DMS53 (cell line): ENCODE measurements at regions not wholly inside any gene's neighbourhood (a gene's known extent, or its start where the extent isn't known, plus 50 kb on each side); places are given as distances from the start of the nearest gene placed in this dataset.
A peak's percentile ranks its signal among the peaks of the same experiment; 100 is the strongest.
"Not testable (repeated sequence)": the region's sequence is repeated elsewhere in the genome, so short reads cannot be mapped to it uniquely, and the experiment has no call there.

Experiments
- DNase-seq: peaks from one replicate; lab custom pipeline; 2025; lab: John Stamatoyannopoulos, UW

DNA sequence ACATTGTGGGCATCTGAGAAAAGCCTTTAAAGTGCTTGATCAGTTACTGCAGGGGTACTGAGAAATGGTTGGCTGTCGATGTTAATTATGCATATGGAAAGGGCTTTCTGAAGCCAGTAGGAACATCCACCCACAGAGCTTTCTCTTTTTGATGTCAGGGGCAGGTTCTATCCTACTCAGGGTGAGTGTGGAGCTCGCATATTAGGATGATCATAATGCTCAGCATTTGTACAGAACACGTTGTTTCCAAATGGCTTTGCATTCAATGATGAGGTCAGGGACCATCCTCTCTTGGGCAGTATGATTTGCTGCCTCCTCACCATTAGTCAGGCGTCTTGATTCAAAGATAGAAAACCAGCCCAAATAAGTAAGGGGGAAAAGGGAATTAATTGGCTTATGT is 141.9 kb downstream of the HMHB1 start:
- no peak for DNase-seq

DNA sequence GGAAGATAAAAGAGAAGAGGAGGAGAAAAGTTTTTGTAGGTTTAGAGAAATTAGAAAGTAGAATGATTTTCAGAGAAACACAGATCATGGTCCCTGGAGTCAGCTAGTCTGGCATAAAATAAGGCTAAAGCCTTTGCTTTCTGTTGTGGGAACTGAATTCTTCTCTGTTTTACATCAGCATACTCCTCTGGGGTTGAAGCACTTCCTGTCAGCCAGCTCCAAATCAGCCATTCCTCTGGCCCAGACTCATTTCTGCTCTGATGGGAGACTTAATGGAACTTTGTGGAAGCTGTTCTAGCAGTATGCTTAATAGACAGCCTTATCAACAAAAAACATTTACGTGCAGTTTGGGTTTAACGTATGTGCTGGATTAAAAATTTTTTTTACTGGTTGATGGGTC is 143.2 kb downstream of the HMHB1 start:
- DNase-seq, result no peak

DNA sequence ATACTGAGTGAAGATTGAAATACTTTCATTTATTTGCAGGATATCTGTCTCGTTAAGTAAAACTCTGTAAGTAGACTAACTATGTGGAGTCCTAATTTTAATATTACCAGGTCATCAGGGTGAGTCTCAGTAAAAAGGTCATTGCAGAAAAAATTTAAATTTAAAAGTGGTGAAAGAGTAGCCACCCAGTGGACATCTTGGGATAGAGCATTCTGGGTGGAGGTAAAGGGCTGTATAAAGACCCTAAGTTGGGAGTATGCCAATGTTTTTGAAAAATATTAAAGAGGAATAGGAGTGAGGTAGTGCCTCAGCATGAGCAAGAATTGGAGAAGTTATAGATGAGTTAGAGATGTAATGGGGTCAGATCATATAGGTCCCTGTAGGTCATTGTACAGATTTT is 145.5 kb downstream of the HMHB1 start:
- DNase-seq, result peak; percentile 27

DNA sequence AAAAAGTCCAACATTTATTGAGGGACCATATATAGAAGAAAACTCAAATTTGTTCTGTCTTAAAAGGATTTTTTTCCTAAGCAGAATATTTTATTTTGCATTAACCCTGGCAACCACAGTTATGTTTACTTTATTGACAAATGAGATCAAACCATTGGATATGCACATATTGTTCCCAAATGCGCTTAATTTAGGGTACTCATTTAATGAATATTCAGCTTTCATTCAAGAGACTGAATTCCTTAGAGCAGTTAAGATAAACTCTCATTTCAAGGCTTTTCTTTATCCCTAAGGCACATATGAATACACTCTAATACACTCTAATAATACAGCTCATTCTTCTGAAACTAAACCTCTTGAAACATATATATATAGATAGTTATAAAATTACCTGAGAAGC is 150.2 kb downstream of the HMHB1 start:
- no peak for DNase-seq

DNA sequence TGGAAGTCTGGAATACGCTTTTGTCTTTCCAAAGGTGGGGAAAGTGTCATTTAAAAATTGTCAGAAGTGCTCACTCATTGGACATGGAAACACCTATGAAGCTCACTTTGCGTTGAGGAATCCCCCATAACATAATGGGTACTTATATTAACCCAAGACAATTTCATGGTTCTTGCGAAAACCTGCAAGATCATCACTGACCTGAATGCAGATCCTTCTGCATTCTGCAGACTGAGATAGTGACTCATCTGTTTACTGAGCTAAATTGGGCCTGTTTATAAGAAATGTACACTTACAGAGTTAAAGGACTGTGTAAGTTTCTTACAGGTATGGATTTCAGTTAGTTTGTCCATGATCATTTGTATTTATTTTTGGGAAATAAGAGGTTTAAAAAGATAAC is 153.0 kb downstream of the HMHB1 start:
- peak; percentile 20 for DNase-seq

DNA sequence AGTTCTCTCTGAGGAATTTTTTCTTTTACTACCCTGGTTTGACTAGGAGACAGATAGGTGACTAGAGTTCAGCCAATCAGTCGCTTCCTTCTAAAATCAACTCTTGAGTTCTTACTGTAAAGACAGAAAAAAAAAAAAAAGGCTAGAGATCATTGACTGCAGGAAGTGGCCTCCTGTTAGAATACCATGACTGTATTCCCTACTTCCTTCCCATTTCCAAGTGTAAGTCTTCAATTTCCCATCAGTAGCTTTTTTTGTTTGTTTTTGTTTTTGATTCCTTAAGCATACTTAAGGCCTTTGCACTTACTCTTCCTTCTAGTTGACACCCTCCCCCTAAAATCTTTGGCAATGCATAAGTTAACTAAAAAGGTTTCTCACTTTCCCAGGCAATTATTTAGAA is 154.3 kb downstream of the HMHB1 start:
- peak; percentile 12 for DNase-seq

DNA sequence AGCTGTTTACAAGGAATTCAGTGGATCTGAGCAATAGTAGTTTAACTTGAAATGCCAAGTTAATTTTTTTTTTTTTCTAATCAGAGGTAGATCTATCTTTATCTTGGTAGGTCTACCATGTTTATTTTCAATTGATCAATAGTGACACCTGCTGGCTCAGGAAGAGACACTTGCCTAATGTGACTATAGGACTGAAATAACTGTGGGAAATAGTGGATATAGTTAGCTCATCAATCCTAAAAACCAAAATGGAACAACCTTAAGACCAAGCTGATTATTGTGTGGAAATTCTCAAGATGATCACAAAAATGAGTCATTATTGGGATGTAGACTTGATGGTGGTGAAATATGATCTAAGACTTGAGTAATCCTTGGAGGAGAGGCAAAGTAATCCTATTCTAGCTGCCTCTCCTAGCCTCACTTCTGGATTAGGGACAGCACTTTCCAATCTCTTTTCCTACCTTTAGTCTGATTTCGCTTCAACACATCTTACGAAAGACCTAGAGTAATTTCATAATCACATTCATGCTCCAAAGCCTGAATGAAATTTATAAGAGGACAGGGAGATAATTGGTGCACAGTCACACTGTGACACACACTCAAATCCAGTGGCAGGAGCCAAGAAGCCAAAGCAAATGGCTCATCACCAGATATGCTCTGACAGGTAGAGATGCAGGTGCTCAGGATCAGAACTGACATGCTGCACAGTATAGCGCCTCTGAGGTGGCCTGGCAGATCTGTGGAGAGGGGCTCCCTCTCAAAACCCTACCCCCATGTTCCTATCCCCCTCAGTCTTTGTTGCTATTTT is 156.3 kb downstream of the HMHB1 start:
- peak; percentile 84 for DNase-seq

DNA sequence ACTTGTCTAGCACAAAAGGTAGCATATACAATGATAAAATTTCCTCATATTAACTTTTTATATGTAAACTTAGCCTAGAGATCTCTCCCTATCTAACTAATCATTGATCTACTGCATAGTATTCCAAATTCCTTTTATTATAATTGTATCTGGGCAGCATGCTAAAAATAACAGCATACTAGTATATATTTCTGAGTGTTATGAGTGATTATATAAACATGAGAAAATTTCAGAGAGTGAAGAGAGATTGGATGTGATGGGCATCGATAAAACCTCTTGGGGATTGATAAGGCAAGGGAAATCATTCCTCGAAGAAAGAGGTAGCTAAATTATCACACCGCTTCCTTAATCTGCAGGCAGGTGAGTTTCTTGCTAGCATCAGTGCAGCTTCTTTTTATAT is 158.2 kb downstream of the HMHB1 start:
- DNase-seq, result no peak

DNA sequence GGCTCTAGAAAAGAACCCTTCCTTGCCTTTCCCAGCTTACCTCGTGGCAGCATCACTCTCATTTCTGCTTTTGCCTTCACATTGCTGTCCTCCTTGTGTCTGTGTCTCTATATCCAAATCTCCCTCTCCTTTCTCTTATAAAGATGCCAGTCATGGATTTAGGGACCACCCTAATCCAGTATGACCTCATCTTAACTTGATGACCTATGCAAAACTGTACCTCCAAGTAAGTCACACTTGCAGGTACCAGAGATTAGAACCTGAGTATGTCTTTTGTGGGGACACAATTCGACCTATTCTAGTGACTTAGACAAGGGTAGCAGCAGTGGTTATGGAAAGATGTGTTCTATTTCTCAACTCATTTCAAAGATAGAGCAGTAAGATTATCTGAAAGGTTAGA is 160.1 kb downstream of the HMHB1 start:
- no peak for DNase-seq

DNA sequence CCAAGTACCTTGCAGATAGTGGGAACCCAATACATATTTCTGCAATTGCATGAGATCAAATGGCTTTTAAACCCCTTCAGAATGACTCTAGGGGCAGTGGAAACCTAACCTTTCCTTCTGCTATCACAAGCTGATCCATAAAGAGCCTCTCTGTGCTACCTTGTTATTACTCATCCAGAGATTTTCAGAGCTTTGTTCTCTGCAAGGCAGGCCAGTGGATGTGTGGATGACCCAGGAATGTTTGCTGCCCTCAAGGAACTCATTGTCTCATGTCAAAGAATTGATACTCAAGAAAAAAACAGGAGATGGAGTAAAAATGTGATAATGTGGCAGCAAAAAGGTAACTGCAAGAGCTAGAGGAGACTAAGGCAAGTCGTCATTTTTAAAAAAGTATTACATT is 164.1 kb downstream of the HMHB1 start:
- DNase-seq, result no peak

DNA sequence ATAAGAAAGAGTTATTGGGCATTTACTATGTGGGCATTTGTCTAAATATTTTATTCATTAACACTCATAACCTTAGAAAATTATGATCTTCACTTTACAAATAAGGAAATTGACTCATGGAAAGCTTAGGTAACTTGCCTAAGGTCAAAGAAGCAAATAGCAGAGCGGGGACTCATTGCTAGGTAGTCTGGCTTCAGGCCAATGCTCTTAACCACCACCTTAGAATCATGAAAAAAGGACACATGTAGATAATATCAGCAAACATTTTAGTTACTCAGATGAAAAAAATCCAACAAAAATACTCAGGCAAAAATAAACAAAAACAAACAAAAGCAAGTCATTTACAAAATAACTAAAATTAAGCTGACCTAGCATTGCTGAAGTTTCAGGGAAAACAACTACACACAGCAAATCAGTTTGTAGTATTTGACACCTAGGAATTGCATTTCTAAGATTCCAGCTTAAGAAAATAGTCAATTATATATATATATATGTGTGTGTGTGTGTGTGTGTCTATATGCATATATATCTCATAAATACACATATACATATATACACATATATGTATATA is 166.0 kb downstream of the HMHB1 start:
- DNase-seq, result no peak

DNA sequence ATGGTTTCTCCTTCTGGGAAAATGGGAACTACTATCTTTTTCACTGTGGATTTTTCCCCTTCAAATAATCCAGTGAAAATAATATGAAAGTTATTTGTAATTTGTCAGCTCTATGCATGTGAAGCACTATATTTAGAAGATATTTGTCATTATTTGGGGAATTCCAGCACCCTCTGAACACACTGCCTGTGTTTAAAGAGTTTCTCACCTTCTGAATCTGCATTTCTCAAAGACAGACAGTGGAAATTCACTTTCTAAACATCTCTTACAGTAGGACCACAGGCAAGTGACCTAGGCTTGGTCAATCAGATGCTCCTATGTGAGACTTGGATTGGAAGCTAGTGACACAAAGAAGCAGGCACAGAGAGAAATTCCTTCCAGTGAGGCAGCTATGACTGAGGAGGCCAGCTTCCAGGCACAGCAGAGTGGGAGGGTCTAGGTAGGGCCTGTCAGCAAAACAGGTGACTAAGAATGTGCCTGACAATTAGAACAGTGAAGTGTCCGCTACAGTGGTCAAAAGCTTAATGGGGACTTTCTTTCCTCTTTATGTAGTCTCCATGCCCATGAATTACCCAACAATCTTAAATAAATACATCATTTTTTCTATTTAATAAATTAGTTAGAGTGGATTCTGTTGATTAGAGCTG is 167.2 kb downstream of the HMHB1 start:
- no peak for DNase-seq

DNA sequence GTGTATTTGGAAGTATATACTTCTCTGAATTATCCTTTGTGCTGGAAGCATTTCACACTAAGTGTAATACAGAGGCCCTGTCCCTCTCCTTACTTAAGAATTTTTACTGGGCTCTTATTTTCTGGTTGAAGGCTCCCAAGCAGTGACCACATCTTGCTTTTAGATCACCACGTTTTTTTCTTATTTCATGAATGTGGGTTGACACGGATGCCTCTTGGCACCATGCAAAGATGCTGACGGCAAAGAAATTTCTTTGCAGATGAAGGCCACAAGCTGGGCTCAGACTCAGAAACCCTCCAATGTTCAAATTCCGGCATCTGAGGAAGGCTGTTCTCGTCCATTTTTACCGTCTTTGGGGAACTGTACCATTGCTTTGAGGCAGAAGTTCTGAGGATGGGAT is 168.5 kb downstream of the HMHB1 start:
- DNase-seq, result no peak

DNA sequence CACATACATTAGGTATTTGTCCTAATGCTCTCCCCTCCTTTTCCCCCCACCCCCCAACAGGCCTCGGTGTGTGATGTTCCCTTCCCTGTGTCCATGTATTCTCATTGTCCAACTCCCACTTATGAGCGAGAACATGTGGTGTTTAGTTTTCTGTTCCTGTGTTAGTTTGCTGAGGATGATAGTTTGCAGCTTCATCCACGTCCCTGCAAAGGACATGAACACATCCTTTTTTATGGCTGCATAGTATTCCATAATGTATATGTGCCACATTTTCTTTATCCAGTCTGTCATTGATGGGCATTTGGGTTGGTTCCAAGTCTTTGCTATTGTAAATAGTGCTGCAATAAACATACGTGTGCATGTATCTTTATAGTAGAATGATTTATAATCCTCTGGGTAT is 171.0 kb downstream of the HMHB1 start:
- DNase-seq, result not testable (repeated sequence)

DNA sequence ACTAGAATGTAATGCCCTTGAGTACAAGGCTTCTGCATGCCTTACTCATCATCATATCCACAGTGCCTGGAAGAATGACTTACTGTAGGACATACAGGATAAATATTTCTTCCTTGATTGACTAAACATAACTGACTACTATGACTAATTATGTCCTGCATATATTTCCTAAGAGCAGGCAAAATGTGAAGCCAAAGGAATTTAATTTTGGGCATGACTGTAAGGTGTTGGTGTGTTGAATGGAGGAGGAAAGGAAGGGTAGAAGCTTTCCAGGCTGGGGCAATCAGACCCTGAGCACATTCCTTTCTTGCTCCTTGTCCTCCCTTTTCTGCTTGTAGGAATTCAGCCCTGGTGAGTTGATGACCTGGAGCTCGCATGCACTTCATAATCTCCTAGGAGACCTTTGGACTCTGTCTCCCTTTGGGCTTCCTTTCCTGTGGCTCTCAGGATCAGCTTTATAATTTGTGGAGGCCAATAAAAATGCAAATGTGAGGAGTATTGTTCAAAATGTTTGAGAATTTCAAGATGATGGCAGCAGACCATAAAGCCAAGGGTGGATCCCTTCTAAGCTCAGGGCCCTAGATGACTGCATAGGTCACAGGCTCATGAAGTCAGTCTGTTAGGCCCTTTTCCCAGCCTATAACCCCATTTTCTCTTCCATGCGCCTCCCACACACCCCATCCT is 174.0 kb downstream of the HMHB1 start:
- DNase-seq, result peak; percentile 14

DNA sequence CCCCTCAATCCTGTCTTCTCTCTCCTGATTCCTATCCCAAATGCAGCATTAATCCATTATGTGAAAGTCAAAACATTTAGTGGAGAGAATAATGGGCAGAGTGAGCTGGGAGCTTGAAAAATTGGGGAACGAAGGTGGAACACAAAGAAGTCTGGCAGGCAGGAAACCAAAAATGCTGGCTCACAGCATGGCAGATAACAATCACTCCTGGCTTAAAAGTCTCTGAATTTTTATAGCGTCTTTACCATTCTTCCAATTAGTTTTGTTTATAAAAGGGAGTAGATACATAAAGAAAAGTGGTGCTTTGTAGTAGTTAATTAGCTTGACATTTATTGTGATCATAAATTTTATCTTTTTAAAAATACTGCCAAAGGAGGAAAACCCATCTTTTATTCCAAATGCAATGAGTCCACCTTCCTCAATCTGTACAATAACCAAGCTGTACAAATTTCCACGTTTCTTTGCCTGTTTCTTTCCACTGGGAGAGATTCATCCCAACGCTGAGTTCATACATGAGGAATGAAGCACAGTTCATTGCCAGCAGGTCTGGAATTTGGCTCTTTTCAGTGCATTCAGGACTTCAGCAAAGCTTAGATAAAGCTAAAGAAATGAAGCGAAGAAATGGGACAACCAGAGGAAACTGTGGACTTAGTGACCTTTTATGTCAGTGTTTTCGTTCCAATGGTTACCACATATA is 174.7 kb downstream of the HMHB1 start:
- no peak for DNase-seq

DNA sequence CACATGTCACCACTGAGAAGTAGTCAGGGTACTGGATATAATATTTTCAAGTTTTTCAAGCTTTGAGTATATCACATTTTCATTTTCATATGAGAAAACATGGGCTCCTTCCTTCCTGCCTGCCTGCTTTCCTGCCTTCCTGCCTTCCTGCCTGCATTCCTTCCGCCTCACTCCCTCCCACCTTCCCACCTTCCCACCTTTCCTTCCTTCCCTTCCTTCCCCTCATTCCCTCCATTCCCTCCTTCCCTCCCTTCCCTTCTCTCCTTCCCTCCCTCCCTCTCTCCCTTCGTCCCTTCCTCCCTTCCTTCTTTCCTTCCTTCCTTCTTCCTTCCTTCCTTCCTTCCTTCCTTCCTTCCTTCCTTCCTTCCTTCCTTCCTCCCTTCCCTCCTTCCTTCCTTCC is 175.3 kb downstream of the HMHB1 start:
- no peak for DNase-seq

DNA sequence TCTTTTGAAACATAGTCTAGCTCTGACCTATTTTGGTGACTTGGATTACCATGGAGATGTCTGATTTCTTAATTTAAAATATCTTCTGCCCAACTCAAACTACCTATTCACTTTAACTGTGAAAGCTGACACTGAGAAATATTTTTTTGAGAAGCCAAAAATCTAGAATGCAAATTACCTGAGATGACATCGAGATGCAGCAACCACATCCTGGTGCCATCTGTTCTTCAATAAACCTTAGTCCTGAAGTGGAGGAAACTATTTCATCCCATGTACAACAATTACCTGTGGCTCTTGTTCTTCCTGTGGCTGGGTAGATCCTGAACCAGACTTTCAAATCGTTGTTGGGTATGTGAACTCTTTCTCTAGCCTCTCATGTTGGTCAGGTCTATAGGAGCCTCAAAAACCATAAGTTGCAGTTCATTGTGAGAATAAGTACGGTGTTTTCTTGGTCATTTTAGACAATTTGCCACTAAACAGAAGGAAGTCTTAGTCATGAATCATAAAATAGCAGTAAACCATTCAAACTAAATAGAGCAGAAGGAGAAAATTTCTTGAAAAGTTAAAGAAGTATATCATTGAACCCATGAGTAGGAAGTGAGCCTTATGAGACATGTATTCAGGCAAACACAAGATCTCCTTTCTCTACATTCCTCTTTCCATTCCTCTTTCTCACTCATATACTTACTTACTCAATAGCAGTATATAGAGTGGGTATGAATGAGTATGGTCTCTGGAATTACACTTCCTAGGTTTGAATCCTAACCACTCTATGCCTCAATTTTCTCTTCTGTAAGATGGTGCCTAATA is 176.0 kb downstream of the HMHB1 start:
- no peak for DNase-seq

DNA sequence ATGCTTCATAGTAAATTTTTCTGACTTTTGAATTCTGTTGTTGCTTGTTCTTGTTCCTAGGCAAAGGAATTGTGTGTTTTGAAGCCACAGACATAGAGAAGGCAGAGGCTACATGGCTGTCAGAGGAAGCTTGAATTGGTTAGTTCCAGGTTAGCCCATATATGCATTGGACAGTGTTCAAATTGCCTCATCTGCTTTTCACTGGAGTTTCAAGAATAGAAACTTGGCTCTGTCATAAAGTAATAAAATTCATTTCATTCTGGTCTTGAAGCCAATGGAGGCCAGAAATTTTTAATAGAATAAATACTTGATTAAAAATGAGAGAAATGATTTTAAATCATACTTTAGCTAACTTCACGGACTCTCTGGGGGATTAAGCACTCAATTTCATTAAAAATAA is 178.0 kb downstream of the YIPF5 start:
- no peak for DNase-seq

DNA sequence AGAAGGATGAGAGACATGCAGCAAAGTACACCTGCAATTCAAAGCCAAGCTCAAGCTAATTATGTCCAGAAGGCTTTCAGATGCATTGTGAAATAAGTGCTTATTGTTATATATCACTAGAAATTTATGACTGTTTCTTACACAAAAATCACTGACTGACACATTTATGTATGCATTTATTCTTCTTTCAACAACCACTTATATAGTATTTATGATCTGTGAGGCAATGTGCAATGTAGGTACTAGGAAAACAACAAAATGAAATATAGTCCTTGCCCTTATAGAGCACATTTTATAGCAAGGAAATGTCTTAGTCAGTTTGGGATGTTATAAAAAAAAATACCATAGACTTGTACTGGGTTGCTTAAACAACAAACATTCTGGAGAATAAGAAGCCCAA is 167.6 kb downstream of the YIPF5 start:
- DNase-seq, result no peak

DNA sequence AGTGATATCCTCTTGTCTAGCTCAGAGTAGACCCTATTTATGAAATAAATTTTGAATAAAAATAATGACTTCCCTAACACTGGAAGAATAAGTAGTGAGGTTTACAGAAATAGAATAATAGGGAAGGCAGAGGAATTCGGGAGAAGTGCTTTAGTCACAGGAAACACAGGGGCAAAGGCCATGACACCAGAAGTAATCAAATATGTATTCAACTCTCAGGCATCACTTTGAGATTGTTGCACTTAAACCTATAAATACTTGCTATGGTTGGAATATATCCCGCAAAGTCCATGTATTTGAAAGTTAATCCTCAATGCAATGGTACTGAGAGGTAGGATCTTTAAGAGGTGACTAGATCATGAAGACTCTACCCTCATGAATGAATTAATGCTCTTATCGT is 166.8 kb downstream of the YIPF5 start:
- no peak for DNase-seq
